ENCODE measurements at regions not wholly inside any gene's neighbourhood (a gene's known extent, or its start where the extent isn't known, plus 50 kb on each side); places are given as distances from the start of the nearest gene placed in this dataset.

DNA sequence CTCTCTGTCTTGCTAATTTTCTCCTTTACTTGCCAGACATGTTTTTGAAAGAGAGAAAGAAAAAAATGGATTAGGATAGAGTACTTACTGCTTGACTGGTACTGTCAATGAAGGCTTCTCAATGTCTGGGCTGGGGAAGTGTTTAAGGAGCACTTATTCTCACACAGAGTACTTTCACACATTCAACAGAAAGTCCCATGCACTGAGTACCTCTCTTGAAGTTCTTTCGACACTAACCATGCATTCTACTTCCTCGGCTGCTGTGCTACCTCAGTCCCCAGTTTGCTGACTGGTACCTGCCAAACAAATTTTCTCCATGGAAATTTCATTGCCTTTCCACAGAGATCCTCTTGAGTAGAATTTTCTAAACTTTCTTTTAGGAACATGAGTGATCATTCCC lies 281.9 kb downstream of the RBM26 start:
- no peak for TF ChIP-seq CTCF (IDR thresholded peaks at IDR 0.05; ENCODE audit: borderline replicate concordance, insufficient read depth, low read depth, low read length)
- H3K4me3 ChIP-seq (ENCODE audit: low read depth, low read length): no peak overlapping the region

GRCh38 chr13:79121286-79121685 lies 284.8 kb downstream of the RBM26 start:
- H3K4me3 ChIP-seq (ENCODE audit: low read depth, low read length): no peak overlapping the region
- TF ChIP-seq CTCF (IDR thresholded peaks at IDR 0.05; ENCODE audit: borderline replicate concordance, insufficient read depth, low read depth, low read length): no peak

GRCh38 chr13:79119578-79120107 lies 286.4 kb downstream of the RBM26 start:
- no peak overlapping the region for H3K4me3 ChIP-seq (ENCODE audit: low read depth, low read length)
- TF ChIP-seq CTCF (IDR thresholded peaks at IDR 0.05; ENCODE audit: borderline replicate concordance, insufficient read depth, low read depth, low read length): no peak

GRCh38 chr13:79112016-79112415 lies 294.0 kb downstream of the RBM26 start:
- no peak for TF ChIP-seq CTCF (IDR thresholded peaks at IDR 0.05; ENCODE audit: borderline replicate concordance, insufficient read depth, low read depth, low read length)
- no peak overlapping the region for H3K4me3 ChIP-seq (ENCODE audit: low read depth, low read length)

- no peak overlapping the region for H3K4me3 ChIP-seq (ENCODE audit: low read depth, low read length)
- TF ChIP-seq CTCF (IDR thresholded peaks at IDR 0.05; ENCODE audit: borderline replicate concordance, insufficient read depth, low read depth, low read length): no peak
Observed at GRCh38 chr13:79108914-79109643, 297.0 kb downstream of the RBM26 start.

DNA sequence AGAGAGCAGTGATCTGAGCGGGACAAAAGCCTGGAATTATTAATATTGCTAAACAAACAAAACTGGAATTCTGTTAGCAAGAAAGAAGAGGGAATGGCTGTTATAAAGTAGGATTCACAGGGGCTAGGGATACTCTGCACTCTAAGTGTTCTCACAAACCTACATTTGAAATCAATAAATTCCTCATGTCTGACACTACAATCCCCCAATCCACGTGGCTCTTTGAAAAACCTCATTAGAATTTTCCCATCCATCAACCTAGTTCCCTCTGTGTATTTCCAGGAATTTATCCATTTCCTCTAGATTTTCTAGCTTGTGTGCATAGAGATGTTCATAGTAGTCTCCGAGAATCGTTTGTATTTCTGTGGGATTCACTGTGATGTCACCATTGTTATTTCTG lies 307.5 kb downstream of the RBM26 start:
- no peak overlapping the region for H3K4me3 ChIP-seq (ENCODE audit: low read depth, low read length)
- TF ChIP-seq CTCF (IDR thresholded peaks at IDR 0.05; ENCODE audit: borderline replicate concordance, insufficient read depth, low read depth, low read length): no peak

GRCh38 chr13:79097201-79097600 lies 308.9 kb downstream of the RBM26 start:
- H3K4me3 ChIP-seq (ENCODE audit: low read depth, low read length): no peak overlapping the region
- no peak for TF ChIP-seq CTCF (IDR thresholded peaks at IDR 0.05; ENCODE audit: borderline replicate concordance, insufficient read depth, low read depth, low read length)

Data from GM12875 (cell line).